HUES48 (cell line): ENCODE measurements at regions not wholly inside any gene's neighbourhood (a gene's known extent, or its start where the extent isn't known, plus 50 kb on each side); places are given as distances from the start of the nearest gene placed in this dataset.
A peak's percentile ranks its signal among the peaks of the same experiment; 100 is the strongest.
"Not testable (repeated sequence)": the region's sequence is repeated elsewhere in the genome, so short reads cannot be mapped to it uniquely, and the experiment has no call there.

ENCODE experiments used
- H3K27ac ChIP-seq: one replicate; pipeline ENCODE4 v1.7.0; 2013; ENCODE audit warnings: low read depth, low read length, inconsistent platforms
- H3K27me3 ChIP-seq: 2 replicates; pipeline ENCODE4 v1.6.1; 2013; ENCODE audit warnings: mild to moderate bottlenecking, low read length; ENCODE audit not compliant: control insufficient read depth, insufficient read depth
- H3K36me3 ChIP-seq: 2 replicates; pipeline ENCODE4 v1.6.1; 2013; ENCODE audit warnings: low read length; ENCODE audit not compliant: control insufficient read depth, insufficient read depth
- H3K4me1 ChIP-seq: 2 replicates; pipeline ENCODE4 v1.6.1; 2013; ENCODE audit warnings: mild to moderate bottlenecking, low read length; ENCODE audit not compliant: control insufficient read depth, insufficient read depth
- H3K4me3 ChIP-seq: 2 replicates; pipeline ENCODE4 v1.5.1; 2013; ENCODE audit warnings: mild to moderate bottlenecking, low read depth, low read length
- H3K9ac ChIP-seq: 2 replicates; pipeline ENCODE4 v1.6.1; 2013; ENCODE audit warnings: mild to moderate bottlenecking, low read depth, low read length, moderate library complexity
- H3K9me3 ChIP-seq: 2 replicates; pipeline ENCODE4 v1.6.1; 2013; ENCODE audit warnings: low read length; ENCODE audit not compliant: control insufficient read depth, insufficient read depth

- H3K9me3 ChIP-seq, H3K27ac ChIP-seq, H3K36me3 ChIP-seq, H3K9ac ChIP-seq, H3K4me3 ChIP-seq, H3K27me3 ChIP-seq: not testable (repeated sequence)
- H3K4me1 ChIP-seq, result peaks cover 16% of the 10 kb centered on the region
Observed at GRCh38 chr16:13336907-13337881, 435.8 kb downstream of the SHISA9 start.

GRCh38 chr16:13338044-13338443, 436.6 kb downstream of the SHISA9 start:
- Histone ChIP-seq H3K27ac (no peak overlapping the region), H3K27me3 (no peaks in the 10 kb centered on the region), H3K9me3 (no peaks in the 10 kb centered on the region), H3K4me1 (peaks cover 12% of the 10 kb centered on the region), H3K9ac (no peak overlapping the region), H3K36me3 (no peaks in the 10 kb centered on the region), H3K4me3 (no peak overlapping the region)

- H3K36me3 ChIP-seq, result no peaks in the 10 kb centered on the region
- no peak overlapping the region for H3K9ac ChIP-seq
- H3K9me3 ChIP-seq, result no peaks in the 10 kb centered on the region
- no peak overlapping the region for H3K4me3 ChIP-seq
- no peaks in the 10 kb centered on the region for H3K27me3 ChIP-seq
- no peak overlapping the region for H3K27ac ChIP-seq
- peaks cover 5% of the 10 kb centered on the region; the same call in 1 of the 2 replicates for H3K4me1 ChIP-seq
Observed at GRCh38 chr16:13342675-13343074, 441.3 kb downstream of the SHISA9 start.

GRCh38 chr16:13344001-13344400, 442.6 kb downstream of the SHISA9 start:
- Histone ChIP-seq H3K9ac (no peak overlapping the region), H3K9me3 (no peaks in the 10 kb centered on the region), H3K36me3 (no peaks in the 10 kb centered on the region), H3K27me3 (no peaks in the 10 kb centered on the region), H3K4me1 (peaks cover 9% of the 10 kb centered on the region), H3K27ac (no peak overlapping the region), H3K4me3 (no peak overlapping the region)

- Histone ChIP-seq H3K4me3 (no peak overlapping the region), H3K36me3 (peaks cover 17% of the 10 kb centered on the region), H3K9me3 (0 out of 2 replicates have a peak, but pooled peaks cover 3% of the 10 kb centered on the region), H3K4me1 (peaks cover 27% of the 10 kb centered on the region), H3K27me3 (no peaks in the 10 kb centered on the region), H3K27ac (no peak overlapping the region), H3K9ac (no peak overlapping the region)
Observed at GRCh38 chr16:13348416-13348815, 447.0 kb downstream of the SHISA9 start.

- no peaks in the 10 kb centered on the region for H3K27me3 ChIP-seq
- no peak overlapping the region for H3K27ac ChIP-seq
Observed at GRCh38 chr16:13350000-13350399, 448.6 kb downstream of the SHISA9 start.

DNA sequence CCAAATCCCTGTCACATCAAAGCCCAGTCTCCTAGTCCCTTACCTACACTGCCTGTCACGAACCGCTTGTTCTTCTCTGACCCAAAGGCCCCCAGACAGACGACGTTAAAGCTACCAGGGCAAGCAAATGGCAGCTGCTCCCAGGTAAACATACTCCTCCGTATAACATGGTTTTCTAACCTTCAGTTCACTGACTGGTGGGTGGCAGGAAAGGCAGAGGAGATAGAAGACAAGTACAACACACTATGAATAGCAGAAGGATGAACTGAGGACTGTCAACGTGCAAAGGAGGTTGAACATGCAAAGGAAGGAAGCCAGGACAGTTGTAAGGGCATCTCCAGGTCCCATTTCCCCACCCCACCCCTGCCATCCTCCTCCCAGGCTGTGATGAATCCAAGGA, 449.8 kb downstream of the SHISA9 start:
- Histone ChIP-seq H3K27ac (peak overlapping the region; percentile 90), H3K4me1 (peaks cover 29% of the 10 kb centered on the region), H3K27me3 (no peaks in the 10 kb centered on the region), H3K36me3 (peaks cover 17% of the 10 kb centered on the region), H3K4me3 (no peak overlapping the region), H3K9ac (no peak overlapping the region), H3K9me3 (0 out of 2 replicates have a peak, but pooled peaks cover 3% of the 10 kb centered on the region)

More at GRCh38 chr16:13350000-13350399, 448.6 kb downstream of the SHISA9 start:
- Histone ChIP-seq H3K4me3 (no peak overlapping the region), H3K36me3 (peaks cover 17% of the 10 kb centered on the region), H3K9ac (no peak overlapping the region), H3K9me3 (0 out of 2 replicates have a peak, but pooled peaks cover 3% of the 10 kb centered on the region), H3K4me1 (peaks cover 29% of the 10 kb centered on the region)

- peaks cover 29% of the 10 kb centered on the region for H3K4me1 ChIP-seq
- H3K27me3 ChIP-seq, result no peaks in the 10 kb centered on the region
- peaks cover 17% of the 10 kb centered on the region for H3K36me3 ChIP-seq
- H3K27ac ChIP-seq, result peak overlapping the region; percentile 90
- H3K4me3 ChIP-seq, result no peak overlapping the region
- H3K9ac ChIP-seq, result peak overlapping the region; percentile 19; the same call in 1 of the 2 replicates
- 0 out of 2 replicates have a peak, but pooled peaks cover 3% of the 10 kb centered on the region for H3K9me3 ChIP-seq
Observed at GRCh38 chr16:13351601-13352217, 450.3 kb downstream of the SHISA9 start.

GRCh38 chr16:13352796-13353195, 451.4 kb downstream of the SHISA9 start:
- H3K9ac ChIP-seq, H3K27me3 ChIP-seq, H3K4me3 ChIP-seq, H3K9me3 ChIP-seq: not testable (repeated sequence)
- H3K4me1 ChIP-seq, result peaks cover 29% of the 10 kb centered on the region
- H3K36me3 ChIP-seq, result peaks cover 17% of the 10 kb centered on the region
- peak overlapping the region; percentile 75 for H3K27ac ChIP-seq

GRCh38 chr16:13357842-13358241, 456.4 kb downstream of the SHISA9 start:
- Histone ChIP-seq H3K9ac (peak overlapping the region; percentile 16; the same call in 1 of the 2 replicates), H3K9me3 (peaks cover 14% of the 10 kb centered on the region; the same call in 1 of the 2 replicates), H3K4me1 (peaks cover 15% of the 10 kb centered on the region), H3K27ac (peak overlapping the region; percentile 63)
- not testable (repeated sequence) for H3K4me3 ChIP-seq, H3K36me3 ChIP-seq, H3K27me3 ChIP-seq

DNA sequence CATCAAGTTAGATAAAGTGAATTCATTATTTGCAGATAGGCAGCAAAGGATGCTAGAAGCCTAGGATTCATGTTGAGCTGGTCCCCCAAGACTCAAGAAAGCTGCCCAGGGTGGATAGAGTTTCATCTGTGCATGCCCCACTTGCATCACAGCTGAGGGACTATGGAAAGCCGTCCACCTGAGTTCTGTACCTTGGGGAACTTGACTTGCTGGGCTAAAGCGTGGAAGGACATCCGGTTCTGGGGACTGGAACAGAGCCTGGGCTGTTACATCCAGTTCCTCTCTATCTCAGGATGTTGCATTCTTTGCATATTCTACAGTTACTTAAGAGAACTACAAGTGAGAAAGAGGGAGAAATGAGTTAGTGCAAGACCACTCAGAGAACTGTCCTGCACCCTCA, 458.4 kb downstream of the SHISA9 start:
- no peak overlapping the region for H3K27ac ChIP-seq
- H3K36me3 ChIP-seq, result no peaks in the 10 kb centered on the region
- no peak overlapping the region for H3K4me3 ChIP-seq
- no peak overlapping the region for H3K9ac ChIP-seq
- no peaks in the 10 kb centered on the region for H3K27me3 ChIP-seq
- H3K4me1 ChIP-seq, result peaks cover 9% of the 10 kb centered on the region
- H3K9me3 ChIP-seq, result peaks cover 14% of the 10 kb centered on the region; the same call in 1 of the 2 replicates
